ENCODE measurements at regions not wholly inside any gene's neighbourhood (a gene's known extent, or its start where the extent isn't known, plus 50 kb on each side); places are given as distances from the start of the nearest gene placed in this dataset.

DNA sequence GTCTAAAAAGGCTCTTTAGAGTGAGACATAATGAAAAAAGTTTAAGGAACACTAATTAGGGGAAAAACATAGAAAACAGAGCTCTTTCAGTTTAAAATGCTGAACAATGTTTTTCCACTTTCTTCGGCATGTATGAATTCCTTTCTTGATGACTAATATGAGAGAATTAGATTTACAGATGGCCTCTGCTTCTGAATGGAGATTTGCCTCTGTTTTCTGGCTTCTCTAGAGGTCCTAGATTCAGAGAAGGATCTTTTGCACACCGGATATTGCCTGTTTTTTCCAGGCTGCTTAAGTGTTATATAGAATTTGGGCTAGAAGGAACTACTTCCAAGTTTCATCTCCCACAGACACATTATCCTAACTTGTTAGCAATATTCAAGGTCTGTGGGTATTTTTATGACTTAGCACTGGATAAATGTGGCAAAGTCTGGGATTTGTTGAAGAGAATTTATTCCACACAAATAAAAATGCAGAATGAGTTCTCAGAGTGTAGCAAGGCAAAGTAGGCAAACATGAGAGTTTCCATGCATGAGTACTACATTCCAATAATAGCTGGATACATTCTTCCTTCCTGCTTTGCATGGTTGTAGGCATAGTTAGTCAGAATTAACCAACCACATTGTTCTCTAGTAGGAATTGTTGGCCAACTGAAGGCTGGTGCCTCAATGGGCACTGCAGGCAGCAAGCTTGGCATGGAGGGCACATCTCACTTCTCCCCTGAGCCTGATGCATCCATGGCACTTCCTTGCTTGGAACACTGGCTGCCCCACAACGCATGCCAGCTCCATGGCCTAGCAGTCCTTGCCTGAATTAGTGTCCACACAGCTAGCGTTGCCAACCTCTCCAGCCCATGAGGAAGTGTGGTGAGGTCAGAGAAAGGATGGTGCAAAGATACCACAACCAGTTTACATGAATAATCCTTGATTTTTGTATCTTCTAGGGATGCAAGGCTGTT lies 224.2 kb downstream of the CLIC5 start:
- DNase-seq: no peak

DNA sequence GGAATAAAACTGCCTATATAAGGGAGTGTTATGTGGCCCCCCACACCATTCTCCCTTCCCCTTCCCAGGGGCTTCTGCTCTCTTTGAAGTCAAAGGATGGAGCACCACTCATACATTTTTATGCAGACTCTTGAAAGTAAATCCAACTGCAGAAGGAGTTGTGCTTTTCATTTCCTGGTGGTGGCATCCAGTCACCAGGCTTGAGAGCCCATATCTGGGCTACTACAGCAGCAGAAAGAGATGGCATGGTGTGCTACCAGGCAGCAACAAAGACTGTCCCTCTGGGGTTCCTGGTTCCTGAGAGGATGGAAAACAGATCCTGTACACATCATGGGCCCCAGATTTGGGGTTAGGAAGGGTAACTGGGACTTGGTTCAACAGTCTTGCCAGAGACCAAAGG lies 226.4 kb downstream of the CLIC5 start:
- DNase-seq: no peak

DNA sequence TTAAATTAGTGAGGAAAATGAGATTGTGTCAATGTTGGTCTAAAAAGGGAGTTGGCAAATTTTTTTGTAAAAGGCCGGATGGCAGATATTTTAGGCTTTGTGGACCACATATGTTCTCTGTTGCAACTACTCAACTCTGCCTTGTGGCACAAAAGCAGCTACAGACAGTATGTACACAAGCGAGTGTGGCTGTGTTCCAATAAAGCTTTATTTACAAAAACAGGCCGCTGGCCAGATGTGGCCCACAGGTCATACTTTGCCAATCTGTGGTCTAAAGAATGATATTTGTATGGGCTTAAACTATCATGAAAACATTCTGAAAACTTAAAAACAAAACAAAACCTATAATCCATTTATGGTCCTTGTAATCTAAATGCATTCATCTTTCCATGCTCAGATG lies 228.3 kb downstream of the CLIC5 start:
- DNase-seq: no peak

DNA sequence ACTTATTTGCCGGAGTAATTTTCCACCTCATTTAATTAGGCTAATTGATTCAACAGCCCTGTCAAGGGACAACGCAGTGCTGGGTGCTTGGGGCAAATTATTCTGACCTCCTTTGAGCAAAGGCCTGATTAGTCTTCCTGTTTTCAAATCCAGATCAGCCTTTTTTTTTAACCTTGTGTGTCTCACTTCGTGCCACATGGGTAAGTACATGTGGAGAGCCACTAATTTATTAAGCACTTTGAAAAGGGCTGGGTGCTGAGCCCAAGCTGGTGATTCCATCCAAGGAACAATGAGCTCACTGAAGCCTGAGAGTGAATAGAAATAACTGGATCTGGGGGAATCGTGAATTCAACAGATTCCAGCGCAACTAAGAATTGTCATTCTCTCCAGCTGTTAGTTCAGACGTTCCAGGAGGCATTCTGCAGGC lies 229.3 kb downstream of the CLIC5 start:
- DNase-seq: no peak

DNA sequence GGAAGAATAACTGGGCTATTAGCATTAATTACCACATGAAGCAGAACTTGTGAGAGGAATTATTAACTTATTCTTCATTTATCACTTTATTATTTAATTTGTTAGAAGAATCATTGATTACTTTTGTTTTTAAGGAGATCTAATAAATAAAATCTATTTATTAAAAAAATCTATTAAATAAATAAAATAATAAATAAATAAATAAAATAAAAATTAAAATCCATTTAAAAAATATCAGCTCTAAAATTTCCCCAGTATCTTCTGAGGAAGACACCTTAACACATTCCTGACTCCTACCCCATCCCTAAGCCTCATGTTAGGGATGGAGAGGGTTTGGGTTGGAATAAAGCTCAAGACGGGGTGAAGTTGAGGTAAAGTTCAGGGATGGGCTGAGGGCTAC lies 231.4 kb downstream of the CLIC5 start:
- DNase-seq: no peak

DNA sequence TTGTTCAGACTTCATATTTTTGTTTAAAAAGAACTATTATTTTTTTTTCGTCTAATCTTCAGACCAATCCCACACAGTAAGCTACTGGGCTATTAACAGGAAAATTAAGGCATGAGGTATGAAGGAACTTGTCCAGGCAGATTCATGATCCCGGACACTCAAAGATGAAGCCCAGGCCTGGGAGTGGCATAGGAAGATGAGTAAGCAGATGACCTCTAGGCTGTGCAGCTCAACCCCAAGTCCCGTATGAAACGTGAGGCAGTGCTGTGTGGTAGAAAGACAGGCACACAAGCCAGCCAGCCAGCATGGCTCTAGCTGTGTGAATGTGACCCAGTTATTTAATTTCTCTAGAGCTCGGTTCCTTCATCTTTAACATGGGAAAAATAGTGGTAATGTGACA lies 231.9 kb downstream of the CLIC5 start:
- no peak for DNase-seq

DNA sequence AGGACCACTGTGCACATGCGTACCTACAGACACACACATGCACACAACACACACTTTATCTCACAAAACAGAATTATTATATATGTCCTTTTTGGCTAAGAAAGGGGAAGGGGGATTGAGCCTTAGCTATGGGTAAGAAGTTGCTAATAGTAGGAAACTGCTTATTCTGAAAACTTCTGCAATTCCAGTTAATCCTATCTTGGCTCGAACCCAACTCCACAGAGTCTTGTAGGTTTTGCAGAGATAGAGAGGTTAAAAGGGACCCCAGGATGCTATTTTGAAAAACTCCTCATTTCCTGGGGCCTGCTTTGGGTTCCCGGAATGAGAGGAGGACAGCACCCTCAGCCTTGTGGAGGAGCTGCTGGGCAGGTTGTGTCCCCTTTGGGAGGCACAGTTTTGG lies 233.8 kb downstream of the CLIC5 start:
- DNase-seq: no peak

DNA sequence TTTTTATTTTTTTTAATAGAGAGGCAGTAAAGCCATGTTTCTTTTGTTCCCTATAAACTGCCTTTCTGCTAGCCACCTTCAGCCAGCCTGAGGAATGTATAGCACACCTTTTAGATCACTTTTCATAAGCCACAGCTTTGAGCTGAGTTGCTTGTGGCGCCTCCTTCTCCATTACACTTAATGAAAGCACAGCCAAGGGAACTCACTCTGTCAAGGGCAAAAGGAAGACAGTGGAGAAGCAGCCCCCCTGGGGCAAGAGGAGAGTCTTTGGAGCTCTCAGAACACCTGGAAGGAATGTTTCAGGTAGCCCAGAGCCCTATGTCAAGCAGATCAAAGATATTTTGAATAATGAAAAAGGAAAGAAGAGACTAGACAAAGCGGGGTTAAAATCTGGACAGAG lies 235.1 kb downstream of the CLIC5 start:
- no peak for DNase-seq

DNA sequence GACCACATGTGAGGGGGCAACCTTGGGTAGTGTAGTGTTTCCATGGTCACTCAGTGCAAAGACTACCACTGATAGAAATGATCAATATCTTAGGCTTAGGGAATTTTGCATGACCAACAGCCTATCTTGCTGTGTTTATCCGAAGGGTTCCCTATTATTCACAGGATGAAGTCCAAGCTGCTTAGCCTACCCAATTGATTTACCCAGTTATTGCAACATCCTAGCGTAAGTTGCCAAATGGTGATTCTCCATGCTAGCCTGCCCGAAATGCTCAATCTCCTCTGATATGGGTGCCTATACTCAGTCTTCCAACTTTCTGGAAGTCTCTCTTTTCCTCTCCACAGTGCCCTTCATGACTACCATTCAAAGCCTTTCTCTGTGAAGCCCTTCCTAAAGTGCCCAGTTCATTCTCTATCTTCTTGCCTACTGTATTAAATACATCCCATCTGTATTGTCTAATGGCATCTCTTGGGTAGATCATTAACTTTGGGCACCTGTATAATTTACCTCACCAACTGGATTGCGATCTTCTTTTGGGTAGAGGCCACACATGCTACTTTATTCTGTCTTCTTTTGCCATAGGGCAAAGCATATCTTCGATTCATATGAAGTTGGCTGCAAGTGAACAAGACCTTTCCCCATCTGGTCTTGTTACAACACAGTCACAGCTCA lies 240.5 kb downstream of the CLIC5 start:
- no peak for DNase-seq

DNA sequence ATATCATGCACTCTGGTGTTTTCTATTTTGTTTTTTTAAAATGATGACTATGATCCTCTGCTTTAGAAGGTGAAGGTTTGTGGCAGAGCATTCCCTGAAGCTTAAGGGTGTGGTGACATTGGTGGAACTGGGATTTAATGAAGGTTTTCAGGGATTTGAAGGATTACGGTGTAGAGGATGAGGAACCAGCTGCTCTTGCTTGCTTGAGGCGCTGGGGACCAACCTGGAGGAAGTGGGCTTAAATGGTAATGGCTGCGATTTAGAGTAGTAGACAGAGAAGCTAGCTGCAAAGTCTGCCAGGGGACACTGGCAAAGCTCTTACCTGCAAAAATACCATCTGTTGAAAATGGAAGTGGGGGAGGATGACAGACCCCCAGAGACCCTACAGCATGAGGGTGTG lies 241.8 kb downstream of the CLIC5 start:
- DNase-seq: no peak

DNA sequence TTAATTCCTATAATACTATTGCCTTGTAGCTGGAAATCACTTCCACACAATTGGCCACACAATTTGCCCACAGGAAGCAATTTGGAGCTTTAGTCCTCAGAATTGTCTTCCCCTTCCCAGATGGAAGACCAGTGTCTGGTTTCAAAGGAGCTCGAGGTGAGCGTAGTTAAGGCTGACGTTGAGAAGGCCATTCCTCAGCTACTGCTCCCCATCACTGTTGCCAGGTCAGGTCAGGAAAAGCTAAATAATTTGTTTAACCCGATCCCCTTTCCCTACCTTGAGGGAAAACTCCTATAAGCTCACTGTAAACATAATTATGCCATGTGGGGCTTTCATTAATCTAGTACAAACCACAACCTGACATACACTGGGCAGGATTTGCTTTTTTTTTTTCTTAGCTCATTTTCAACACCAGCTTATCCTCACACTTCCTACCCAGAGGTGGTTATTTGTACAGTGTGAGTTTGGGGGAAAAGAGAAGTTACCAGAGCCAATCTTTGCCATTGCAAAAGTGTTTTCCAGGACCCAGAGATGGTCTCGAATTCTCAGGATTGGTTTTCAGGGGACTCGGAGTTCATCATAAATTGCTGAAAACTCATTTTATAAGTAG lies 242.7 kb downstream of the CLIC5 start:
- no peak for DNase-seq

DNA sequence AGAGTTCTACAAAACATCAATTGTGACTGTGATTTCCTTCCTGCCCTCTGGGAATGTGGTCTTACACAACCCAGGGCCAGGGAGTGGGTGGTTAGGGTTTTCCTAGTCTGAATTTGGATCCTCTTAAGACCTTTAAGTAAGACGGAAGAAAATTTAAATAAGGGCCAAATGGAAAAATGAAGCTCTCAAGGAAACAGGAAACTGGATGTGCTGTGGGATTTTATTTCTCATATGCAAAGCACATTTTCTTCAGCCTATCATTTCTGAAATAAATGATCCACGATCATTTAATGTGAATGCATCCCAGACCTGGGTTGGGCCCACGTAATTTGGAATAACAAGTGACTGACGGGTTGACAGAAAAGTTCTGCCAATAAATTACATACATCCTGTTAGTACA lies 243.6 kb downstream of the CLIC5 start:
- DNase-seq: no peak

DNA sequence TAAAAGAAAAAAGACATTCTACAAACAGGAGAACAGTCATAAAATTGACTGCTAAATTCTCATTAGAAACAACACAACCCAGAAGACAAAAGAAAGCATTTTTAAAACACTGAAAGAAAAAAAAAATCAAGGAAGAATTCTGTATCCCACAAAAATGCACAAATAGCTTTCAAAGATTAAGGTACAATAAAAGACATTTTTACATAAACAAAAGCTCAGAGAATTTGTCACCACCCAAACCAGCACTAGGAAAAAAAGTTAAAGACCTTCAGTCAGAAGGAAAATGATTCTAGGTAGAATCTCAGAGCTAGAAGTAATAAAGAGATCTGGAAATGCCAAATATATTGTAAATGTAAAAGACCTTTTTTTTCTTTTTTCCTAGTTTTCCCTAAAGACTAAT lies 252.4 kb downstream of the CLIC5 start:
- DNase-seq: no peak

DNA sequence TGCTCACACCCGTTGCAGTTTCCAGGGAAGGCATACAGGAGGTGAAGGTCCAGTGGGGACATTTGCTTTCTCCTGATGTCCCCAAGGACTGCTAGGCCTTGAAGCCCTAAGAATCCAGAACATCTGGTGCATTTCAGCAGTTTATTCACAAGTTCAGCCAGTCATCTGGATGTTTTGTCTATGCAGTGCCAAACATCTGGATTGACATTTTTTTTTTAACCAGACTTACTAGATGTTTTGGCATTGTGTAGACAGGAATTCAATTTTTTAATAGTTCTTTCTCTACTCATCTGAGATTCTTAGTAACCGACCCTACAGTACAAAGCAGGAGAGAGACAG lies 256.2 kb downstream of the CLIC5 start:
- DNase-seq: no peak

DNA sequence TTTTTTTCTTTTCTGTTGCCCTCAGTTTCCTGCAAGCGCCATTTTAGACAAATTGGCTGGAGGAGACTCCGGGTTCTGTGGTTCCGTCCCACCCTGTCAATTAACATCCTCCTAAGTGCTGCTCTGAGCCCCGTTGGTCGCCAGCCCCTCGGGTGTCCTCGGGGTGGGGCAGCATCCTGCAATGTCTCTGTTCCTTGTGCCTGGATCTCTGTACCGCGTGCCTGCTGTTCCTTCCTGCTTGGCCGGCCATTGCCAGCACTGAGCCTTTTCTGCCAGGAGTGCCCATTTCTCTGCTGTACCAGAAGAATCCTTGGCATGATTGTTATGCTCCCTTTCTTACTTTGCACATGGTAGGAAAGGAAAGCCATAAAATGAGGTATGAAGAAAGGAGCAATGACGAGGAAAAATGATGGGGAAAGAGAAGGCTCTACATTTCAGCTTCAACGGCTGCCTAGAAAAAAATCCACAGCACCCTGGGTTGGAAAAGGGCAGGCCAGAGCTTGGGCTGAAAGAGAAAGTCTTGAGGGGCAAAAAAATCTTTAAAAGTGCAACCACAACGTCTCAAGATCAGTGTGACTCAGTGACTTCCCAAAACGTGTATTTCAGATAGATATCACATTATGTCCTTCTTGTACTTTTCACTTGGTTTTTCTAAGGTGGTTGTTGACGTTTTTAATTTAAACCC lies 256.7 kb downstream of the CLIC5 start:
- no peak for DNase-seq

DNA sequence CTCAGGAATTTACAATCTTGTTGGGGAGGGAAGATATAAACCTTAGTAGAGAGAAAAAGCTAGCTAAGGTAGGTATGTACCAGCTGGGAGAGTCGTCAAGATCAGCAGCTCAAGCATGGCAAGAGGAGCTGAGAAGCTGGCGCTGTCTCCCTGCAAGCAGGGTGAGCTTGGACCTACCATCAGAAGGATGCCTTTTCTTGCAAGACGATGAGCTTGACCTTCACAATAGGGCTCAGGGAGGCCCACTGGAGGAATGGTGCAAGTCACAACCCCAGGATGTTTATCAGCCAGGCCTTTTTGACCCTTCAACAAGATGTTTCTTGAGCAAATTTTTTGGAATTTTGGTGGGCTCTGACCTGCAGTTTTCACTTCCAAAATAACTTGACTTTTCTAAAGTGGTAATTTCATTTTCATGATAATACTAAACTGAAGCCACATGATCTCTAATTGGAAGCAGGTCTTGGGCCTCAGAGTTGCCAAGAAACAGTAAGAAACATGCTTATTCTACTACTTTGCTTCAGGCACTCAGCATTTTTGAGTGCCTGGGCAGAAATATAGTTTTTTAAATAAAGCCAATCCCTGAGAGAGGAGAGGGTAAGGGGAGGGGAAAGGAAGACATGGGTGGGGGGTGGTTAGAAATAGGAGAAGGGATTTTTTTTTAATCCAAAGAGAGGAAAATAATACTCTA lies 258.1 kb downstream of the CLIC5 start:
- no peak for DNase-seq

DNA sequence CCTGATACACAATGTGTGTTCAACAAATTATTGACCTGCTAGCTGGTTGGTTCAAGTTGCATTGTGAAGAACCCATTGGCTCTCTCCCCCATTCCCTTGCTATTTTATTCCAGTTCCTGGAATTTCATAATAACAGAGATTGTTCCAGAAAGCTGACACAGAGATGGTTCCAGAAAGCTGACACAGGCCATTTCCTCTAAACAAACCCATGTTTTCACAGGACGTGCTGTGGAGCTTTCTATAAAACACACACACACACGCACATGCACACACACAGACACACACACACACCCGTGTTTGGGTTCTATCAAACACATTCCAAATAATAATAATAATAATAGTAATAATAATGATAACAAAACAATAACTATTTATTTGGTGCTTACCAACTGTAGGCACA lies 259.1 kb downstream of the CLIC5 start:
- no peak for DNase-seq

DNA sequence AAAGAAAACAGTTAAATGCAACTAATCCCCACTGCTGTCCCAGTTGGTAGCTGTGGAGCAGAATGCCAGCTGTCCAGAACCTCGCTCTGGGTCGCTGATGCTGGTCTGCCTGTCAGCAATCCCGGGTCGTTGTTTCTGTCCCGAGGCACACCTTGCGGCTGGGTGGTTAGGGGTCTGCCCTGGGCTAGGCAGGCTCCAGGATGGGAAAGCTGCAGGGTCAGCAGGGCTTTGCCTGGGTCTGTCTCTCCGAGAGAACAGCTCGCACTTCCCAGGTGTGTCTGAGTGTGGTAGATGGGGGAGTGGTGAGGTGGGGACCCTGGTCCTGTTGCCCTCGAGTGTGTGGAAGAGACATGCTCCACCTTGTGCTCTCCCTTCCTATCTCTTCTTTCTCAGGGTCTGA lies 261.2 kb downstream of the CLIC5 start:
- no peak for DNase-seq

DNA sequence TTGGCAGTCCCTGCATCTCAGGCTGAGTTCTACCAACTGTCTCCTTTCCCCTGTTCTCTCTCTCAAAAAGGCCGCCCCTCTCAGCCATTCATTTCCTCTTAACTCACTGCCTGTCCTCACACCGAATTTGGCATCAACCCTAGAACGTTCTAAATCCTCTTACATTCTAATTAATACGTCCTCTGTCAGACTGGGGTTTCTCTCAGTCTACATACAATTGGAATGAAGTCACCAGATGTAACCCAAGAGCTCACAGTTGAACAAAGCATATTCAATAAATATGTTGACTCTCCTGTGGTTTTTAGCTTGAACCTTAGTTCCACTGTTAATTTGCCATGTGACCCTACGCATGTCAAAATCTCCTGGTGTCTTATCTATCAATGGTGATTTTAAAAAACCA lies 269.6 kb downstream of the CLIC5 start:
- DNase-seq: no peak

DNA sequence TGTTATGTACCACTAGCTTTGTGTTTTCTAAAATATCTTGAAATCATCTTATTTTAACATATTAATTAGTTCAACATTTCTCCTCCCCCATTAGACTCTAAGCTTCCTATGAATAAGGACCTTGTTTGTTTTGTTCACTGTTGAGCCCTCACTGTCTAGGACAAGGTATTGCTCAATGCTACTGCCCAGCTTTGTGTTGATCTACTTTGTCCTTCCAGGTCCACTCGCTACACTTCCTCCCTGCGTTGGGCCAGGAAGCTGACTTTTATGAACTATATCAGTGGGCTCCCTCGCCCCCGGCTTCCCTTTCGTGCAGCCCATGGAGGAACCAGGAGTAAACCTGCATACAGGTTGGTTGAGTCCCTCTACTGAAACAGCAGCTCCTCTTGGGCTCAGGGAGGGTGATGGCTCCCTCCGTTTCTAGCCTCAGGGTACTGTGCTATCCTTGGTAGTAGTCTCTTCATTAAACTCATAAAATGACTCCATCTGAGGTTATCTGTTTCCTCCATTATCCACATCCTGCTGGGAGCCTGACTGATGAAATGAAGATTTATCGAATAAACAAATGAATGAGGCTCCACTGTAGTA lies 272.5 kb downstream of the CLIC5 start:
- no peak for DNase-seq

DNA sequence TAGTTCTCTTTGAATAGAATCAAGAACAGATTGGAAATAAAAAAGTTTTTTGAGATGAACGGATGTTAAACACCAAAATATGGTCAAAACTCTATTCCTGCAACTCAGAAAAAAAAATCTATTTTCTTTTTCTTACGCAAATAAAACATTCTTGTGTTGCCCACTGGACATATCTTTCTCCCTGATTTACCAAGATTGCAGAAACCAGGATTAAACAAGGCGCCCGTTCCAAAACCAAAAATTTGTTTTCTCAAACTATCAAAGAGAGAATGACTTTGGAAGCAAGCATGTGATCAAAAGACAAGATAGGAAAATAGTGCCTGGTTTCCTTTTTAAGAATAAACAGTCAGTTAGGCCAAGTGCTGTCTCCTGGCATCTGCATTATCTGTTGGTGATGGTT lies 273.1 kb downstream of the CLIC5 start:
- DNase-seq: no peak

DNA sequence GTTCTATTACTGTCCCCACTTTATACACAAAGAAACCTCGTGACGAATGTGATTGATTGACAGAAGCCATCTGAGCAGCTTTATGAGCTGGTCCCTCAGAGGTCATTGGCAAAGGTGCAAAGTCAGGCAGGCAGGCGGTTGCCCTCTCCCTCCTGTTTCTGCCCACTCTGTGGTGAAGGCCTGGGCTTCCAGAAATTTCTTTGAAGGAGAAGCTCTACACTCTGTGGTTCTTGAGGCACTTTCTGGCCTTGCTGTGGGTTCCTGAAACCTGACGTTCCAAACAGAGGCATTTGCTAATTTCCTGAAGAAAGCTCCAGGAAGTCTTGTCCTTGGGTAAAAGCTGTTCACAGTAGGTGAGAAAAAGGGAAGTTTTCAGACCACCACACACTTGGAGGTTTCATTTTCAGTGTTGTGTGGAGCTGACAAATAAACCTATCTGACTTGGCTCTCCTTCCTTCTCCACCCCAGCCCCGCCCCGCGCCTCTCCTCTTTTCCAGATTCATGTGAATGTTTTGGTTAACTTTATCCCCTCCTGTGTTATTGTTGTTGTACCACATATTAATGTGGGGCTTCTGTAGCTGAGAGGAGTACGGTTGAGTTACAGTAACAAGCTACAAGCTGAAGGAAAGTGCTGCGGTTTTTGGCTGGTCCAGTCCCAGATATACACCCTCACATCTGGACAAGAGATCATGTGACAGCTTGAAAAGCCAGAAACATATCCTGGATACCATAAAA lies 274.1 kb downstream of the CLIC5 start:
- DNase-seq: no peak
